Cardiac fibroblast (primary cell): ENCODE measurements at regions not wholly inside any gene's neighbourhood (a gene's known extent, or its start where the extent isn't known, plus 50 kb on each side); places are given as distances from the start of the nearest gene placed in this dataset.

Source experiments
- DNase-seq, 2 donors: peaks; one replicate each; pipeline versions ENCODE4 v3.0.0 to v3.0.0-alpha.2; 2010; ENCODE audit warnings: low read depth in 2 of 2
- H3K4me3 ChIP-seq, 2 donors: replicated peaks in 1 of 2; 1 replicate in 1 of 2; 2 replicates in 1 of 2; pipeline ENCODE4 v1.5.1; 2011; ENCODE audit warnings: low read depth in 2 of 2, low read length in 2 of 2, mild to moderate bottlenecking in 2 of 2, moderate library complexity in 1 of 2
- TF ChIP-seq, protein P1 (sequence below): IDR thresholded peaks from one replicate; pipeline ENCODE4 v1.5.1; 2011; ENCODE audit warnings: low read depth, mild to moderate bottlenecking, low read length, inconsistent platforms

DNA sequence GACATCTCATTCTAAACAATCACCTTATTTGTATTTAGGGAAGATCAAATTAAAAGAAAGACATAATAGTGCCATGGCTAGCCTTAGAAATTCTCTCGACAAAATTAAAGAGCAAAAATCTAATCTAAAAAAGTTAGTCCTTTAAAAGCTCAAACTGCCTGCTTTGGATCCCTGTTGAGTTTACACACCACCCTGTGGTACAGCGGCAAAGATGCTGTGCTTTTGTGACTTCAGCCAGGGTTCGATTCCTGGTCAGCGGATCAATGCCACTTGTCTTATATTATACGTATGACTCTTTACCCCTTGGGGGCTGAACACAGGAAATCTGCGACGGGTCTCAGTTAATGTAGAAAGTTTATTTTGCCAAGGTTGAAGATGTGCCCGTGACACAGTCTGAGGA, 51.3 kb upstream of the VOPP1 start:
- TF ChIP-seq, protein P1, sequence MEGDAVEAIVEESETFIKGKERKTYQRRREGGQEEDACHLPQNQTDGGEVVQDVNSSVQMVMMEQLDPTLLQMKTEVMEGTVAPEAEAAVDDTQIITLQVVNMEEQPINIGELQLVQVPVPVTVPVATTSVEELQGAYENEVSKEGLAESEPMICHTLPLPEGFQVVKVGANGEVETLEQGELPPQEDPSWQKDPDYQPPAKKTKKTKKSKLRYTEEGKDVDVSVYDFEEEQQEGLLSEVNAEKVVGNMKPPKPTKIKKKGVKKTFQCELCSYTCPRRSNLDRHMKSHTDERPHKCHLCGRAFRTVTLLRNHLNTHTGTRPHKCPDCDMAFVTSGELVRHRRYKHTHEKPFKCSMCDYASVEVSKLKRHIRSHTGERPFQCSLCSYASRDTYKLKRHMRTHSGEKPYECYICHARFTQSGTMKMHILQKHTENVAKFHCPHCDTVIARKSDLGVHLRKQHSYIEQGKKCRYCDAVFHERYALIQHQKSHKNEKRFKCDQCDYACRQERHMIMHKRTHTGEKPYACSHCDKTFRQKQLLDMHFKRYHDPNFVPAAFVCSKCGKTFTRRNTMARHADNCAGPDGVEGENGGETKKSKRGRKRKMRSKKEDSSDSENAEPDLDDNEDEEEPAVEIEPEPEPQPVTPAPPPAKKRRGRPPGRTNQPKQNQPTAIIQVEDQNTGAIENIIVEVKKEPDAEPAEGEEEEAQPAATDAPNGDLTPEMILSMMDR, result no peak
- DNase-seq, result no peak
- no peak overlapping the region for H3K4me3 ChIP-seq

DNA sequence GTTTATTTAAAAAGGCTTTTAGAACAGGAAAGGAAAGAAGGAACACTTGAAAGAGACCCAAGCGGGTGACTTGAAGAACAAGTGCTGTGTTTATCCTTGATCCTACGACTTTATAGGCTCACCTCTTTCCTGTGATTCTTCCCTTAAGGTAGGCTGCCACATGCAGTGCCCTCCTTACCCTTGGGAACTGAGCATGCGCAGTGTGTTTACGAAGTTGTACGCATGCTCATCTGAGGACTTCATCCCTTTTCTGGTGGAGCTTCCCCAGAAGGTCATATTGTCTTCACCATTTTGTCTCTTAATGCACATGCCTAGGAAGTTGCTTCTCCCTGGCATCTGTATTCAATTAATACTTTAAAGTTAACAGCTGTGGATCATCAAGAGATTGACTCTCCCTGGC, 49.9 kb upstream of the VOPP1 start:
- TF ChIP-seq, protein P1, result no peak
- DNase-seq, result no peak
- no peak overlapping the region for H3K4me3 ChIP-seq
